SU-DHL-6 (cell line): ENCODE measurements at regions not wholly inside any gene's neighbourhood (a gene's known extent, or its start where the extent isn't known, plus 50 kb on each side); places are given as distances from the start of the nearest gene placed in this dataset.

ENCODE experiments used
- H2AFZ ChIP-seq: fragments of 200-600 bp; sonication (generic); 2 replicates; pipeline ENCODE4 v1.6.1; 2014; ENCODE audit warnings: low read depth, mild to moderate bottlenecking, moderate library complexity, mixed read lengths, antibody characterized with exemption, low read length; ENCODE audit not compliant: severe bottlenecking
- H3F3A ChIP-seq: fragments of 200-600 bp; shearing (Covaris generic); 2 replicates; pipeline ENCODE4 v1.6.0; 2016; ENCODE audit warnings: antibody characterized with exemption, mild to moderate bottlenecking; ENCODE audit not compliant: insufficient read depth
- H3K27ac ChIP-seq: fragments of 200-600 bp; sonication (generic); 2 replicates; pipeline ENCODE4 v1.5.1; 2016; ENCODE audit warnings: low read depth, mild to moderate bottlenecking, low read length, moderate library complexity, mixed read lengths
- H3K27me3 ChIP-seq: fragments of 200-600 bp; sonication (generic), shearing (Covaris generic); 2 replicates; pipeline ENCODE4 v1.6.0; 2014; ENCODE audit warnings: mild to moderate bottlenecking, low read length
- H3K36me3 ChIP-seq: fragments of 200-600 bp; sonication (generic); 2 replicates; pipeline ENCODE4 v1.6.1; 2014; ENCODE audit warnings: mild to moderate bottlenecking, low read length, mixed read lengths
- H3K4me2 ChIP-seq: fragments of 300-600, 200-600 bp; shearing (Covaris generic), sonication (generic); 2 replicates; pipeline ENCODE4 v1.6.0; 2014; ENCODE audit warnings: low read length, low read depth, mild to moderate bottlenecking; ENCODE audit not compliant: poor library complexity, severe bottlenecking
- H3K4me3 ChIP-seq: fragments of 200-600 bp; sonication (generic); 2 replicates; pipeline ENCODE4 v1.5.1; 2014; ENCODE audit warnings: antibody characterized with exemption, low read length, mild to moderate bottlenecking, mixed read lengths; ENCODE audit not compliant: insufficient read depth, poor library complexity, severe bottlenecking
- H3K79me2 ChIP-seq: fragments of 200-600 bp; sonication (generic); 2 replicates; pipeline ENCODE4 v1.6.1; 2014; ENCODE audit warnings: mild to moderate bottlenecking, low read length, moderate library complexity; ENCODE audit not compliant: insufficient read depth
- H3K9ac ChIP-seq: fragments of 200-600 bp; sonication (generic); 2 replicates; pipeline ENCODE4 v1.7.0; 2014; ENCODE audit warnings: mild to moderate bottlenecking, low read length
- H3K9me2 ChIP-seq: fragments of 200-600 bp; sonication (generic); replicated peaks from 2 replicates; pipeline ENCODE4 v1.6.1; 2014; ENCODE audit warnings: low read length; ENCODE audit not compliant: insufficient read depth
- H3K9me3 ChIP-seq: fragments of 200-600 bp; sonication (generic); 2 replicates; pipeline ENCODE4 v1.6.1; 2014; ENCODE audit warnings: low read length, mixed read lengths; ENCODE audit not compliant: insufficient read depth
- H4K20me1 ChIP-seq: fragments of 200-600 bp; sonication (generic); 2 replicates; pipeline ENCODE4 v1.6.1; 2014; ENCODE audit warnings: low read depth, mild to moderate bottlenecking, antibody characterized with exemption, low read length, moderate library complexity, mixed read lengths
- CTCF ChIP-seq: fragments of 200-600 bp; sonication (generic); IDR thresholded peaks from one replicate; pipeline ENCODE4 v1.5.1; 2017; ENCODE audit warnings: antibody characterized with exemption, mild to moderate bottlenecking, low read length, moderate library complexity; ENCODE audit not compliant: insufficient read depth, poor library complexity, severe bottlenecking
- EZH2phosphoT487 ChIP-seq: fragments of 200-600 bp; sonication (generic), shearing (Covaris generic); conservative IDR thresholded peaks from 2 replicates; pipeline ENCODE4 v1.6.1; 2018; ENCODE audit warnings: mild to moderate bottlenecking, antibody characterized with exemption, low read length, moderate library complexity, mixed read lengths

- Histone ChIP-seq H3F3A (no peaks in the 10 kb centered on the region), H4K20me1 (no peaks in the 10 kb centered on the region), H3K4me3 (no peak overlapping the region), H3K27me3 (no peaks in the 10 kb centered on the region), H2AFZ (no peak overlapping the region), H3K4me2 (no peak overlapping the region), H3K9me2 (no peaks in the 10 kb centered on the region), H3K9ac (no peak overlapping the region), H3K27ac (no peak overlapping the region), H3K36me3 (no peaks in the 10 kb centered on the region), H3K79me2 (no peaks in the 10 kb centered on the region), H3K9me3 (no peaks in the 10 kb centered on the region)
- no peak for TF ChIP-seq EZH2phosphoT487
- TF ChIP-seq CTCF = no peak
These were observed 218.8 kb downstream of the ZNF248 start for GRCh38 chr10:37638569-37638968.

- Histone ChIP-seq H3K9me2 (no peaks in the 10 kb centered on the region), H3K4me3 (no peak overlapping the region), H3K36me3 (no peaks in the 10 kb centered on the region), H3K9me3 (0 out of 2 replicates have a peak, but pooled peaks cover 3% of the 10 kb centered on the region), H2AFZ (no peak overlapping the region), H3K27me3 (no peaks in the 10 kb centered on the region), H3K4me2 (no peak overlapping the region), H3K9ac (no peak overlapping the region), H3K27ac (no peak overlapping the region), H3K79me2 (no peaks in the 10 kb centered on the region), H3F3A (no peaks in the 10 kb centered on the region), H4K20me1 (no peaks in the 10 kb centered on the region)
- no peak for TF ChIP-seq CTCF
- no peak for TF ChIP-seq EZH2phosphoT487
These were observed 223.0 kb downstream of the ZNF248 start for GRCh38 chr10:37634351-37634880.

- H4K20me1 ChIP-seq = no peaks in the 10 kb centered on the region
- H3K9ac ChIP-seq = no peak overlapping the region
- H3K79me2 ChIP-seq = no peaks in the 10 kb centered on the region
- H3K9me2 ChIP-seq = no peaks in the 10 kb centered on the region
- TF ChIP-seq EZH2phosphoT487 (no peak), CTCF (no peak)
- H3K27me3 ChIP-seq = no peaks in the 10 kb centered on the region
- no peaks in the 10 kb centered on the region for H3F3A ChIP-seq
- H2AFZ ChIP-seq = no peak overlapping the region
- no peaks in the 10 kb centered on the region for H3K36me3 ChIP-seq
- no peak overlapping the region for H3K4me2 ChIP-seq
- 0 out of 2 replicates have a peak, but pooled peaks cover 3% of the 10 kb centered on the region for H3K9me3 ChIP-seq
- no peak overlapping the region for H3K4me3 ChIP-seq
- H3K27ac ChIP-seq = no peak overlapping the region
These were observed 224.8 kb downstream of the ZNF248 start for GRCh38 chr10:37632641-37633040.
